ENCODE measurements at regions not wholly inside any gene's neighbourhood (a gene's known extent, or its start where the extent isn't known, plus 50 kb on each side); places are given as distances from the start of the nearest gene placed in this dataset.

DNA sequence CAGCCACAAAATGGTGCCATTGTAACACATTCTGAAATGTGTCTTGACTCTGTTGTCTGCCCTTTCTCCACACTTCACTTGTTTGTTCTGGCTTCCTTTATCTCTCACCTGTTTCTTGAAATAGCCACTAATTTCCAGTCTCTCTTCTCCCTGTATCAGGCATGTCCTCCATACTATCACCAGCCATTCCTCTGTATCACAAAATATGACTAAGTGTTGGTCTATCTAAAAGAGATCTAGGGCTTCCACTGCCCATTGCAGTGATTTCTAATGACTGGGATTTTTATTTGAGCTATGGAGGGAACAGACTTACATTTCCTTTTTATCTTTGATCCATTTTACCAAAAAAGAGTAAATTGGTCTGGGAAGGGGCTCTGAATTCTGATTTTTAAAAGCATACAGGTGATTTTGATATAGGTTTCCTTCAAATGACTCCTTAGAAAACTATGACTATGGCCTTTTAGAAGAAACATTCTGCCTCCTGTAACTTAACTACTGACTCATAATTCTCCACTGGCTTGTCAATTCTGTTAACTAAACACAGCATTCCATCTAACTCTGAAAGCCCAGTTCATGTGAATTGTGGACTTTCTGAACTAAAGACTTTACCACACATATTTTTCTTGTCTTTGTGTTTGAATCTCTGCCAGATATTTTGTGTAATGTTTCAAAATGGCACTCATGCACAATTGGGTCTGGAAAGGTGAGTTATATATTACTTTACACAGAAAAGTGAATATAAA lies 1121.4 kb downstream of the XPNPEP1 start:
- intact Hi-C loops (cut with micrococcal nuclease; ENCODE audit: unreplicated experiment) = no loop called here
- no peak for DNase-seq
- no TSS peak for BruUV-seq (replicated peaks)
- Histone ChIP-seq H3K27ac (no peak overlapping the region), H3K4me1 (replicated peaks; ENCODE audit: insufficient read depth) (no peaks in the 10 kb centered on the region), H3K4me2 (no peak overlapping the region), H4K20me1 (ENCODE audit: insufficient read depth) (no peaks in the 10 kb centered on the region), H3K36me3 (ENCODE audit: low read depth) (no peaks in the 10 kb centered on the region), H2AFZ (no peak overlapping the region), H3K79me2 (ENCODE audit: low read depth) (no peaks in the 10 kb centered on the region), H3F3A (ENCODE audit: insufficient read depth, low read depth) (no peaks in the 10 kb centered on the region), H3K27me3 (ENCODE audit: insufficient read depth, low read depth) (no peaks in the 10 kb centered on the region), H3K9me2 (ENCODE audit: insufficient read depth) (no peaks in the 10 kb centered on the region), H3K4me3 (no peak overlapping the region), H3K9me3 (ENCODE audit: insufficient read depth, low read depth) (no peaks in the 10 kb centered on the region)
- POLR2A ChIA-PET (ENCODE audit: unreplicated experiment) = no interaction called here
- CTCF ChIA-PET = no interaction called here
- TF ChIP-seq, protein P1, sequence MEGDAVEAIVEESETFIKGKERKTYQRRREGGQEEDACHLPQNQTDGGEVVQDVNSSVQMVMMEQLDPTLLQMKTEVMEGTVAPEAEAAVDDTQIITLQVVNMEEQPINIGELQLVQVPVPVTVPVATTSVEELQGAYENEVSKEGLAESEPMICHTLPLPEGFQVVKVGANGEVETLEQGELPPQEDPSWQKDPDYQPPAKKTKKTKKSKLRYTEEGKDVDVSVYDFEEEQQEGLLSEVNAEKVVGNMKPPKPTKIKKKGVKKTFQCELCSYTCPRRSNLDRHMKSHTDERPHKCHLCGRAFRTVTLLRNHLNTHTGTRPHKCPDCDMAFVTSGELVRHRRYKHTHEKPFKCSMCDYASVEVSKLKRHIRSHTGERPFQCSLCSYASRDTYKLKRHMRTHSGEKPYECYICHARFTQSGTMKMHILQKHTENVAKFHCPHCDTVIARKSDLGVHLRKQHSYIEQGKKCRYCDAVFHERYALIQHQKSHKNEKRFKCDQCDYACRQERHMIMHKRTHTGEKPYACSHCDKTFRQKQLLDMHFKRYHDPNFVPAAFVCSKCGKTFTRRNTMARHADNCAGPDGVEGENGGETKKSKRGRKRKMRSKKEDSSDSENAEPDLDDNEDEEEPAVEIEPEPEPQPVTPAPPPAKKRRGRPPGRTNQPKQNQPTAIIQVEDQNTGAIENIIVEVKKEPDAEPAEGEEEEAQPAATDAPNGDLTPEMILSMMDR (conservative IDR thresholded peaks at IDR 0.05) = no peak
- no peak for TF ChIP-seq EZH2 (IDR thresholded peaks at IDR 0.05; ENCODE audit: low read depth)

DNA sequence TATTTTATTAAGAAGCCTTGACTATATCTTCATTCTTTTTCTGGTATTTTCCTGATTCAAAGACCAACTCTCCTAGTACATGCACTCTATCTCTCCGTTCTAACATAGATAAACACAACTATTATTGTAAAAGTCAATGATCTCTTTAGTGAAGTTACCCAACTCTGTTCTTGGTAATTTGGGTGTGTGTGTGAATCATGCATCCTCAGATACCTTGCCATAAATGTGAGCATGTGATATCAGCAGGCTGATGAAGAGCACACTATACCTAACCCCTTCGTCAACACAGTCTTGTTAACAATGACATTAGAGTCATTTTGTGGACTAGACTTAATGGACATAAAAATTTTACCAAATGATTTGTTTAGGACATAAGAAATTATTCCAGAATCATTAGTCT lies 1122.1 kb downstream of the XPNPEP1 start:
- no peaks in the 10 kb centered on the region for H3K9me2 ChIP-seq (ENCODE audit: insufficient read depth)
- H3K4me3 ChIP-seq = no peak overlapping the region
- H3K27me3 ChIP-seq (ENCODE audit: insufficient read depth, low read depth) = no peaks in the 10 kb centered on the region
- TF ChIP-seq, protein P1 (conservative IDR thresholded peaks at IDR 0.05) = no peak
- TF ChIP-seq EZH2 (IDR thresholded peaks at IDR 0.05; ENCODE audit: low read depth) = no peak
- no peak for DNase-seq
- H3K9me3 ChIP-seq (ENCODE audit: insufficient read depth, low read depth) = no peaks in the 10 kb centered on the region
- H4K20me1 ChIP-seq (ENCODE audit: insufficient read depth) = no peaks in the 10 kb centered on the region
- H3K4me1 ChIP-seq (replicated peaks; ENCODE audit: insufficient read depth) = no peaks in the 10 kb centered on the region
- H3F3A ChIP-seq (ENCODE audit: insufficient read depth, low read depth) = no peaks in the 10 kb centered on the region
- no peak overlapping the region for H3K27ac ChIP-seq
- no peak overlapping the region for H3K4me2 ChIP-seq
- ChIA-PET POLR2A (ENCODE audit: unreplicated experiment) (no interaction called here), CTCF (no interaction called here)
- H3K36me3 ChIP-seq (ENCODE audit: low read depth) = no peaks in the 10 kb centered on the region
- intact Hi-C loops (cut with micrococcal nuclease; ENCODE audit: unreplicated experiment) = no loop called here
- H2AFZ ChIP-seq = no peak overlapping the region
- BruUV-seq (replicated peaks) = no TSS peak
- no peaks in the 10 kb centered on the region for H3K79me2 ChIP-seq (ENCODE audit: low read depth)

DNA sequence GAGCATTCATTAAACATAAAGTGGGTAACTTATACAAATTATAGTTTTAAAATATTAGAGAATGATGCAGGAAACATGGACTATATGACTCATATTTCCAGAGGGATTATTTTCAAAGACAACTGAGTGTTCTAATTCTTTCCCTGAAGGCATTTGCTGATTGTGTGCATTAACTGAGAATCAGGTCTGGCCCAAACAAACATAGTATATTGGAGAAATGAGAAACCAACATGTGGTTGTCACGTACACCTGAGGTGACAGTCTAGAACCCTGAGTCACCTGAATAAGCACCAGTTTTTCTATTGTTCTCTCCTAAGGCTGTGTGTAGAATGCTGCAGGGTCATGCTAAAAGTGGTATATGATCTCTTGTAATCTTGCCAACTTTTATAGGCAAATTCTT lies 1125.7 kb downstream of the XPNPEP1 start:
- no peak overlapping the region for H3K4me3 ChIP-seq
- H3K36me3 ChIP-seq (ENCODE audit: low read depth) = no peaks in the 10 kb centered on the region
- no peaks in the 10 kb centered on the region for H4K20me1 ChIP-seq (ENCODE audit: insufficient read depth)
- CTCF ChIA-PET = no interaction called here
- intact Hi-C loops (cut with micrococcal nuclease; ENCODE audit: unreplicated experiment) = no loop called here
- H3F3A ChIP-seq (ENCODE audit: insufficient read depth, low read depth) = no peaks in the 10 kb centered on the region
- no peaks in the 10 kb centered on the region for H3K4me1 ChIP-seq (replicated peaks; ENCODE audit: insufficient read depth)
- no peak for DNase-seq
- H3K79me2 ChIP-seq (ENCODE audit: low read depth) = no peaks in the 10 kb centered on the region
- no peaks in the 10 kb centered on the region for H3K27me3 ChIP-seq (ENCODE audit: insufficient read depth, low read depth)
- no peaks in the 10 kb centered on the region for H3K9me3 ChIP-seq (ENCODE audit: insufficient read depth, low read depth)
- H3K9me2 ChIP-seq (ENCODE audit: insufficient read depth) = no peaks in the 10 kb centered on the region
- POLR2A ChIA-PET (ENCODE audit: unreplicated experiment) = no interaction called here
- H2AFZ ChIP-seq = no peak overlapping the region
- no peak for TF ChIP-seq EZH2 (IDR thresholded peaks at IDR 0.05; ENCODE audit: low read depth)
- TF ChIP-seq, protein P1 (conservative IDR thresholded peaks at IDR 0.05) = no peak
- no TSS peak for BruUV-seq (replicated peaks)
- no peak overlapping the region for H3K27ac ChIP-seq
- H3K4me2 ChIP-seq = no peak overlapping the region

Data from PC-9 (cell line).